Caco-2 (cell line): ENCODE measurements at regions not wholly inside any gene's neighbourhood (a gene's known extent, or its start where the extent isn't known, plus 50 kb on each side); places are given as distances from the start of the nearest gene placed in this dataset.

ENCODE experiments used
- BruUV-seq: library from RNA; stranded (reverse); fragments of 400-500 nt; replicated peaks from 2 replicates; lab custom pipeline; 2021; lab: Mats Ljungman, UMichigan
- CTCF ChIA-PET: fragments of 300-600 bp; sonication (Branson Sonifier 250); formaldehyde crosslinking; loops from one replicate; lab custom pipeline; 2022; ENCODE audit warnings: antibody characterized with exemption; lab: Charles Lee
- POLR2A ChIA-PET: fragments of 300-600 bp; sonication (Branson Sonifier 250); formaldehyde crosslinking; loops from one replicate; lab custom pipeline; 2022; ENCODE audit warnings: antibody characterized with exemption; lab: Charles Lee
- DNase-seq, 2 experiments: peaks; one replicate each; pipeline versions ENCODE4 v3.0.0 to v3.0.0-alpha.2; 2020 to 2022
- H3K27me3 ChIP-seq: replicated peaks from 2 replicates; pipeline ENCODE4 v1.6.0; 2011; ENCODE audit warnings: low read length; ENCODE audit not compliant: control insufficient read depth, insufficient read depth
- H3K36me3 ChIP-seq: 2 replicates; pipeline ENCODE4 v1.5.1; 2011; ENCODE audit warnings: low read length; ENCODE audit not compliant: control insufficient read depth, insufficient read depth
- H3K4me1 ChIP-seq: fragments of 250-450 bp; sonication (Bioruptor Pico); 2 replicates; pipeline ENCODE4 v1.5.1; 2020; ENCODE audit warnings: mild to moderate bottlenecking
- H3K4me3 ChIP-seq: 2 replicates; pipeline ENCODE4 v1.5.1; 2011; ENCODE audit warnings: low read depth, mild to moderate bottlenecking, control low read depth, low read length
- H3K9me3 ChIP-seq: fragments of 250-450 bp; sonication (Bioruptor Pico); 2 replicates; pipeline ENCODE4 v1.5.1; 2020; ENCODE audit warnings: mild to moderate bottlenecking, moderate library complexity
- H3K27ac Mint-ChIP-seq: one replicate; pipeline ENCODE4 v1.8.0; 2022; ENCODE audit warnings: mixed read lengths; ENCODE audit not compliant: unreplicated experiment
- H3K27me3 Mint-ChIP-seq: one replicate; pipeline ENCODE4 v1.8.0; 2022; ENCODE audit warnings: mixed read lengths; ENCODE audit not compliant: insufficient read depth, unreplicated experiment
- H3K36me3 Mint-ChIP-seq: one replicate; pipeline ENCODE4 v1.8.0; 2022; ENCODE audit warnings: mild to moderate bottlenecking, mixed read lengths; ENCODE audit not compliant: insufficient read depth, unreplicated experiment
- H3K4me1 Mint-ChIP-seq: one replicate; pipeline ENCODE4 v1.8.0; 2022; ENCODE audit warnings: low read depth, mixed read lengths; ENCODE audit not compliant: unreplicated experiment
- H3K4me3 Mint-ChIP-seq: one replicate; pipeline ENCODE4 v1.8.0; 2022; ENCODE audit warnings: mild to moderate bottlenecking, moderate library complexity, mixed read lengths; ENCODE audit not compliant: unreplicated experiment
- H3K9me3 Mint-ChIP-seq: one replicate; pipeline ENCODE4 v1.8.0; 2022; ENCODE audit warnings: mixed read lengths; ENCODE audit not compliant: unreplicated experiment
- CTCF ChIP-seq, 2 experiments: fragments of 200-600 bp in 1 of 2; IDR thresholded peaks; 1 replicate in 1 of 2; 2 replicates in 1 of 2; pipeline versions ENCODE4 v1.5.1 to v1.8.0; 2011 to 2022; ENCODE audit warnings: antibody characterized with exemption in 1 of 2, control low read depth in 1 of 2, inconsistent platforms in 1 of 2, low read depth in 1 of 2, low read length in 1 of 2, mild to moderate bottlenecking in 1 of 2, moderate library complexity in 1 of 2; ENCODE audit not compliant: insufficient read depth in 1 of 2, severe bottlenecking in 1 of 2, unreplicated experiment in 1 of 2
- intact Hi-C: fragments of 100-400 bp; cut with micrococcal nuclease; formaldehyde crosslinking; loops from one replicate; pipeline ENCODE4 v1.10.0; 2022; ENCODE audit not compliant: unreplicated experiment

GRCh38 chr5:31062902-31063580 is 130.4 kb upstream of the CDH6 start:
- no peaks in the 10 kb centered on the region for H3K27me3 ChIP-seq
- ChIA-PET POLR2A (interaction anchor here (0.5 kb wide), 1 partner anchor 151 kb away, joined by 5 read pairs; no protein-coding TSS in a partner anchor), CTCF (no interaction called here)
- Mint-ChIP-seq H3K4me1 (peaks cover 8% of the 10 kb centered on the region), H3K27ac (no peak overlapping the region), H3K36me3 (no peaks in the 10 kb centered on the region), H3K27me3 (no peaks in the 10 kb centered on the region), H3K4me3 (no peak overlapping the region), H3K9me3 (peaks cover 9% of the 10 kb centered on the region)
- no TSS peak for BruUV-seq
- peaks cover 13% of the 10 kb centered on the region; the same call in 1 of the 2 replicates for H3K4me1 ChIP-seq
- H3K4me3 ChIP-seq = no peak overlapping the region
- DNase-seq = no peak
- H3K9me3 ChIP-seq = no peaks in the 10 kb centered on the region
- H3K36me3 ChIP-seq = no peaks in the 10 kb centered on the region
- intact Hi-C loops = no loop called here
- no peak for TF ChIP-seq CTCF (IDR thresholded peaks at IDR 0.05; ENCODE audit: insufficient read depth in 1 of 2, low read depth in 1 of 2, low read length in 1 of 2, severe bottlenecking in 1 of 2, unreplicated experiment in 1 of 2)

- TF ChIP-seq CTCF (IDR thresholded peaks at IDR 0.05; ENCODE audit: insufficient read depth in 1 of 2, low read depth in 1 of 2, low read length in 1 of 2, severe bottlenecking in 1 of 2, unreplicated experiment in 1 of 2) = no peak
- H3K4me3 Mint-ChIP-seq = no peak overlapping the region
- DNase-seq = no peak
- no TSS peak for BruUV-seq
- intact Hi-C loops = no loop called here
- peaks cover 9% of the 10 kb centered on the region for H3K9me3 Mint-ChIP-seq
- Histone ChIP-seq H3K4me3 (no peak overlapping the region), H3K27me3 (no peaks in the 10 kb centered on the region), H3K36me3 (no peaks in the 10 kb centered on the region), H3K9me3 (no peaks in the 10 kb centered on the region), H3K4me1 (no peaks in the 10 kb centered on the region)
- H3K36me3 Mint-ChIP-seq = no peaks in the 10 kb centered on the region
- no peaks in the 10 kb centered on the region for H3K4me1 Mint-ChIP-seq
- ChIA-PET CTCF (no interaction called here), POLR2A (no interaction called here)
- no peak overlapping the region for H3K27ac Mint-ChIP-seq
- H3K27me3 Mint-ChIP-seq = no peaks in the 10 kb centered on the region
These were observed 133.6 kb upstream of the CDH6 start for GRCh38 chr5:31059889-31060288.

- Mint-ChIP-seq H3K27ac (no peak overlapping the region), H3K9me3 (no peaks in the 10 kb centered on the region), H3K36me3 (no peaks in the 10 kb centered on the region), H3K4me1 (peaks cover 15% of the 10 kb centered on the region), H3K4me3 (no peak overlapping the region), H3K27me3 (no peaks in the 10 kb centered on the region)
- no peak for DNase-seq
- Histone ChIP-seq H3K4me1 (no peaks in the 10 kb centered on the region), H3K36me3 (no peaks in the 10 kb centered on the region), H3K27me3 (no peaks in the 10 kb centered on the region), H3K9me3 (no peaks in the 10 kb centered on the region), H3K4me3 (no peak overlapping the region)
- no TSS peak for BruUV-seq
- TF ChIP-seq CTCF (IDR thresholded peaks at IDR 0.05; ENCODE audit: insufficient read depth in 1 of 2, low read depth in 1 of 2, low read length in 1 of 2, severe bottlenecking in 1 of 2, unreplicated experiment in 1 of 2) = no peak
- intact Hi-C loops = no loop called here
- ChIA-PET POLR2A (no interaction called here), CTCF (no interaction called here)
These were observed 139.0 kb upstream of the CDH6 start for GRCh38 chr5:31054453-31054852.
